ENCODE measurements at regions not wholly inside any gene's neighbourhood (a gene's known extent, or its start where the extent isn't known, plus 50 kb on each side); places are given as distances from the start of the nearest gene placed in this dataset.

DNA sequence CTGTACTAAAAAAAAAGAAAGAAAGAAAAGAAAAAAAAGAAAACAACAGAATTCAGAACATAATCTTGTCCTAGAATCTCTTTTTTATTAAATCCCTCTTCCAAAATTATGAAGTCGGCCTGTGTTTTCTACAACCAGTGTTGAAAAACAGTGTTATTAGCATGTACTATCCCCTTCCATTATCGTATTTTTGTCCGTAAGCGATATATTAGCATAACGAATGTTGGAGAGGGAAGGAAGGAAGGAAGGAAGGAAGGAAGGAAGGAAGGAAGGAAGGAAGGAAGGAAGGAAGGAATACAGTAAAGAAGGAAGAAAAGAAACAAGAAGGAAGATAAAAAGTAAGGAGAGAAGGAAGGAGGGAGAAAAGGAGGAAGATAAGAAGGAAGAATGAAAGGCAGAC, 393.0 kb upstream of the TSHZ3 start:
- TF ChIP-seq CTCF (IDR thresholded peaks at IDR 0.05): no peak
- no peak for TF ChIP-seq POLR2A (IDR thresholded peaks at IDR 0.05)
